Activated CD4-positive, alpha-beta T cell treated with anti-CD3 and anti-CD28 coated beads, Interleukin-2, amount 50 U/mL, for 1 hour (primary cell): ENCODE measurements at regions not wholly inside any gene's neighbourhood (a gene's known extent, or its start where the extent isn't known, plus 50 kb on each side); places are given as distances from the start of the nearest gene placed in this dataset.

Experiments used
- DNase-seq: peaks from one replicate; pipeline ENCODE4 v3.0.0-alpha.2; 2020

DNA sequence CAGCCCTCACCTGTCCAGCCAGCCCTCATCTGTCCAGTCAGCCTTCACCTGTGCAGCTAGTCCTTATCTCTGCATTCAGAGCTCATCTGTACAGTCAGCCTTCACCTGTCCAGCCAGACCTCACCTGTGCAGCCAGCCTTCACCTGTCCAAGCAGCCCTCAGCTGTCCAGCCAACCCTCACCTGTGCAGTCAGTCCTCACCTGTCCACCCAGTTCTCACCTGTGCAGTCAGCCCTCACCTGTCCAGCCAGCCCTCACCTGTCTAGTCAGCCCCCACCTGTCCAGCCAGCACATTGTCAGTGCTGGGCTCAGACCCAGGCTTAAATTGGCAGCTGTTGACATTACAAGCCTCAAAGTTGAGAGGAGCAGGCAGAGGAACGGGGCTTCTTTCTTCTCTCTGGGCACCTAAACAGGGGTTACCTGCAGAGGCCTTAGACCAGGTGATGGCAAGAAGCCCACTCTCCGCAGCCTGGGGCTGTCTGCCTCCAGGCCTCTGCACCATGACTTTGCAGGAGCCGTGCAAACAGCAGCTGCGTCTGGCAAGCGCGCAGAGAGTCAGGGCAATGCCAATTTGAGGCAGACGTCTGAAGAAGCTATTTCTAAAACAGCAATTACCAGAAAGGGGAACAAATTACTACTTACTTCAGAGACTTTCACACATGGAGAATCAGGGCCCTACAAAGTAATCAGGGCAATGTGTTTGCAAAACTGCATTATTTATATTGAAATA is 506.1 kb downstream of the NPHP4 start:
- no peak for DNase-seq

GRCh38 chr1:5485436-5485835 is 506.8 kb downstream of the NPHP4 start:
- no peak for DNase-seq

DNA sequence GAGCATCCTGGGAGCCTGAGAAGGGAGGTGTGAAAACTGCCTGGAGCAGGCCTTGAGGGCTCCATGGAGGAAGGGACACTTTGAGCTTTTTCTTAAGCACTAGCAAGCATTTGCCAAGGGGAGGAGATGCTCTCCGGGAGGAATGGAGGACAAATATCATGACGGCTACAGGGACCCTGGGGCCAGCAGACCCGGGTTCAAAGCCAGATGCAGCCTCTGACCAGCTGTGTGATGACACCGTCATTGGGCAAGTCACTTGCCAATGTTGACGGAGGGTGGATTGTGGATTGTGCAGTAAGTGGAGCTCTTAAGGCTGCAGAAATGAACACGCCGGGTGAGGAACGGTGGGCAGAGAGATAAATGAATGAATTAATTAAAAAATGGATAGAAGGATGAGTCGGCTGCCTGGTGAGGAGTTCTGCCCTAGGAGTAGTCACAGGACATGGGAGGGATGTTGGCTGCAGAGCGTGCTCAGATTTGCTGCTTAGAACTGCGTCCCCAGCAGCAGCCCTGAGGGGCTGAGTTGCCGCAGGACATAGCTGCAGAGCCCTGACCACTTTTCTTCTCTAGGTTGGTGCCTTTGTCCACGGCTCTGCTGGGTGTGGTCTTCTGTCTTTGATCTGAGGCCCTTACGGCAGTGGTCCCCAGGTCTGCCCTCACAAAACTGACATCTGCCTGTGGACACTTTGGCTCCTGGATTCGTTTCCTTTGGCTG is 507.6 kb downstream of the NPHP4 start:
- no peak for DNase-seq

DNA sequence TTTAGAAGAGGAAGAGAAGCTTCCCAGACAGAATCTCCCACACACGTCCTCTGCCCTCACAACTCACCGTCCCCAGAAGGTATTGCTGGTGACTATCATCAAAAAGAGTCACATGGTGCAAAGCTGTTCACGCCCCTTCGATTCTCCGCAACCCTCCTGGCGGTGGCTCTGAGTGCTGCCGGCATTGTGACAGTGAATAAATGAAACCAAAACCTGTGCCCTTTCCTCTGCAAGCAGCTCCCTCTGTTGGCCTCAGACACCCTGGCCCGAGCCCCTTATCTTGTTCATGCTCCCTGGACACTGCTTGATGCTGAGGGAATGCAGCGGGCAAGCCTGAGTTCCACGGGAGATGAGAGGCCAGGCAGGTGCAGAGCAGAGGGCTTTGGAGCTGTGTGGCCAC is 510.3 kb downstream of the NPHP4 start:
- DNase-seq, result peak; percentile 31

DNA sequence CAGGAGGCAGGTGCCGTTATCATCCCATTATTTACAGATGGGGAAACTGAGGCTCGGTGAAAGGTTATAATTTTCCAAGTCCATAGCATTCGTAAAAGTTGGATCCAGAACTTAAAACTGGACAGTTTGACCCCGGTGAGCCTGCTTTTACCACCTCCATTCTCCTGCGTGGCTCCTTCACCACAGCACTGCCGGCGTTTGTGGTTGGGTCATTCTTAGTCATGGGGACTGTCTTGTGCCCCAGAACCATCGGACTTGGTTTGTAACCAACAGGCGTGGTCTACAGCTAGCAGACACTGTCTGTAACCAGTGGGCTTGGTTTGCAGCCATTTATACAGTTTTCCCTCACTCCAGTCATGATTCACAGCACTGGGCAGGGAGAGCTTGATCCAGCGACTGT is 511.3 kb downstream of the NPHP4 start:
- no peak for DNase-seq

DNA sequence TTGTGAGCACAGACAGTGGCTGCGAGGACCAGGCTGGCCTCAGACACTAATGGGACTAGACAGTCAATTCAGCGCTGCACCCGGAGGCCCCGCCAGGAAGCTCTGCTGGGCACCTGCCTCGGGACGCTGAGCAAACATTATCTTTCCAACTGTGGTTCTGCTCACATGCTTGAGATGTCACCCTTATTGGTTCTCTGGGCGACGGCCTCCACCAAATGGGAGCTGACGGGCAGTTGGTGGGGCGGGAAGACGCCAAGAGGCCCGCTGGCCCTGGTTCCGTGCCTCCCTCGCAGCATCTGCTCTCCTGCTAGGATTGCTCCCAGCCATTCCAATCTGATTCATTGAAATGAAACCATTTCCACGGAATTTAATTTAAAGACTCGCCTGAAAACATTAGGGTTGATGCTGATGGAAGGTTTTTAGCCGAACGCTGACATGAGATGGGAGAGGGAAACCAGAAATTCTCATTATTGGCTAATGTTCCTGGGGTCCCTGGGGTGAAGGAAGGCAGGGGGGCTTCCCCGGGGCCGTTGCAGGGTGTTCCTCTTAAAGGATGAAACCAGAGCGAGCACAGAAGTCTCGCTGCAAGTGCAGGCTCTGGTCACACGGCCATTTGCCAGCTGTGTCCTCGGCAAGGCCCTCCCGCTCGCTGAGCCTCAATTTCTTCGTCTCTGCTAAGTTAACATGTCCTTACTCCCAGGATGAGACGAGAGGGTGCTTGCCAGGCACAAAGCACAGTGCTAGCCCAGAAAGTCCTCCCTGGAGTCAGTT is 512.2 kb downstream of the NPHP4 start:
- no peak for DNase-seq

DNA sequence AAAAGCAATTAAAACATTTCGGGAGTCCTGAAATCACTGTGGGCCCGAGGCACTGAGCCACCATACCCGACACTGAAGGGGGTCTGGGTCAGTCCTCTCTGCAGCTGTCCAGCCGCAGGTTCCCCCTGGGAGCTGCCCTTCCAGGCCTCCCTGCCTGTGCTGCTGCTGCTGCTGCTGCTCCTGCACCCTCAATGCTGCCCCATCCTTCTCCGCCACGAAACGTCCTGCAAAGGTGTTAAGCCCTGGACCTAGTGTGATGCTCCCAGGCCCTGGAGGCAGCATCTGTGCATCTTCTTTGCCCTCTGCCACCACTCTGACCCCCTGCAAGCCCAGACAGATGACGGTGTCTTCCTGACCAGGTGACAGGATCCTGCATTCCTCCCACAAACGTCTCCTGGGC is 513.3 kb downstream of the NPHP4 start:
- no peak for DNase-seq

DNA sequence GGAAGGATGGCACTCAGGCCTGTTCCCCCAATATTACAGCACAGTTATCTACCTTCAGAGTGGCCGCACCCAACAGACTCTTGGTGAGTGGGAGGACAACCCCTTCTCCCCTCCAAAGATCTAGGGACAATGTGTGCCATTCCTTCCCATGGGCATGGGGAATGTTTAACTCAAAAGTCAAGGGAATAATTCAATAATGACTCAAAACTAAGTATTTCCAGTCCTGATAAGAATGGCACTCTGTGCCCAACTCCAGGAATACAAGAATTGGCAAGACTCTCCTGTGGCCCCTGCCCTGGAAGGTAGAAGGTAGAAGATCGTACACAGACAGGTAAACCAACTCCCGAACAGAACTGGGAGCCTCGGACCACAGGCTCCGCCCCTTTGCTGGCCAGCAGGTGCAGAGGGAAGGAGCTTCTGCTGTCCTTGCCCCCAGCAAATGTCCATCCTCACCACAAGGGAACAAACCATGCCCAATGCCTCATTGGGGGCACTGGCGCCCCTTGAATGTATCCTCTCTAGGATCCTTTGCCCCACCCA is 514.0 kb downstream of the NPHP4 start:
- no peak for DNase-seq

GRCh38 chr1:5477716-5478115 is 514.5 kb downstream of the NPHP4 start:
- no peak for DNase-seq

GRCh38 chr1:5475572-5475971 is 516.7 kb downstream of the NPHP4 start:
- no peak for DNase-seq

GRCh38 chr1:5473268-5473667 is 519.0 kb downstream of the NPHP4 start:
- no peak for DNase-seq

- no peak for DNase-seq
These were observed 525.7 kb downstream of the NPHP4 start for GRCh38 chr1:5466487-5466886.

DNA sequence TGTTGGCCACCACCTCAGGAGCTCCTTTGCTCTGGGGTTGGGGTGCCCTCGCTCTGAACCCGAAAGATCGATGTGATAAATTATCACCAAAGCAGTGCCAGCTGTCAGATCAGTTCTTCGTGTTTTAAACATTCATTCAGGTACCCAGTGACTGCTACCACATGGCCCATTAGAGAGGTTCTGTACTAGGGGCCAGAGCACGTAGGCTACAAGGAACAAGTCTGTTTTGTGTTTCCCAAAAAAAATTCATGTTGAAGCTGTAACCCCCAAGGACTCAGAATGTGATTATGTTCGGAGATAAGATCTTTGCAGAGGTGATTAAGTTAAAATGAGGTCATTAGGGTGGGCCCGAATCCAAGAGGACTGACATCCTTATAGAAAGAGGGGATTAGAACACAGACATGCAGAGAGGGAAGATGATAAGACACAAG is 526.9 kb downstream of the NPHP4 start:
- no peak for DNase-seq

DNA sequence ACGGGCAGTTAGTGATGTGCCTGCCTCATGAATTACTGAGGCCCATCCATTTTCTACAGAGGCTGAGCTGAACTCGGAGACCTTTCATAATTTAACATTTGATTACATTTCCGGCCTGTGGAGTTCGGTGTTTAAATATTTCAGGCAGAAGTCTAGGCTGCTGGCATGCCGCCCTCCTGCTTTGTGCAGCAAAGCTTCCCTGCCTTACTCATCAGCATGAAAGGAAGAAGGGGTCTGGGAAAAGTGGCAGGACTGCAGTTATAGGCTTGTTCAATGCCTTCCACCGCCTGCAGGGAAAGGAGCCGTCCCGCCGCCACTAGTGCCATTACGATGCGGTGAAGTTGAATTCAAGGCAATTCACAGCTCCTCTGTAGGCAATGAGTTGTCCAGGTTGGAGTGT is 527.9 kb downstream of the NPHP4 start:
- no peak for DNase-seq

GRCh38 chr1:5460974-5461373 is 531.3 kb downstream of the NPHP4 start:
- no peak for DNase-seq

- DNase-seq, result no peak
These were observed 532.2 kb downstream of the NPHP4 start for GRCh38 chr1:5459839-5460610.

DNA sequence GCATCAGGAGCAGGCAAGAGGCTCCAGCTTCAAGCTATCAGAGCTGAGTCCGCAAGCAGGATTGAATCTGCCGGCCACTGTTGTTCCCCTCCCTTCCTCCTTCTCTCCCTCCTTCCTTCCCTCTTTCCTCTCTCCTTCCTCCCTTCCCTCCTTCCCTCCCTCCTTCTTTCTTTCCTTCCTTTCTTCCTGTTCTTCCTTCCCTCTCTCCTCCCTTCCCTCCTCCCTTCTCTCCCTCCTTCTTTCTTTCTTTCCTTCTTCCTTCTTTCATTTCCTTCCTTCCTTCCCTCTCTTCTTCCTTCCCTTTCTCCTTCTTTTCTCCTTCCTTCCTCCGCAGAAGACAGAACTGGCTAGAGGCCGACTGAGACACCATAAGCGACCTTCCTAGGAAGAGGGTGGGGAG is 534.0 kb downstream of the NPHP4 start:
- no peak for DNase-seq

GRCh38 chr1:5456090-5456811 is 536.0 kb downstream of the NPHP4 start:
- DNase-seq, result no peak

- no peak for DNase-seq
These were observed 536.6 kb downstream of the NPHP4 start for GRCh38 chr1:5455651-5456050.

- no peak for DNase-seq
These were observed 537.2 kb downstream of the NPHP4 start for GRCh38 chr1:5455056-5455455.

GRCh38 chr1:5453347-5453746 is 538.9 kb downstream of the NPHP4 start:
- DNase-seq, result no peak

DNA sequence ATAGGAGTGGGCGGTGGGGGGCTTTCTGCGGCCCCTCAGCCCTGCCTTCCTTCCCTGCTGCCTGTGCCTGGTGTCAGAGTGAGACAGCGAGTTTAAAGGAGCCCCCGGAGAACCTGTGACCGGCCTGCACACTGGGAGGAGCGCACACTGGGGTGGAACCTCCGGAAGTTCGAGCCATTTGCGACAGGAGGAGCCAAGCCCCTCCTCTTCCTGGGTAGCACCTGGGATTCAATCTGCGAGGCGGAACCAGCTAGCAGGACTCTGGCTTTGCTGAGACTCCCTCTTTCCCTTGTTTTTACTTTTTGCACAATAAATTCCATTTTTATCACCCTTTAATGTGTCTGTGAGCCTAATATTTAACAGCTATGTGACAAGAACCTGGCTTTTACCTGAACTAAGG is 540.6 kb downstream of the NPHP4 start:
- no peak for DNase-seq
